Fibroblast of pulmonary artery (primary cell): ENCODE measurements at regions not wholly inside any gene's neighbourhood (a gene's known extent, or its start where the extent isn't known, plus 50 kb on each side); places are given as distances from the start of the nearest gene placed in this dataset.

Experiments used
- DNase-seq: peaks from one replicate; pipeline ENCODE4 v3.0.0-alpha.2; 2010; ENCODE audit warnings: low read depth
- H3K4me3 ChIP-seq: replicated peaks from 2 replicates; pipeline ENCODE4 v1.5.1; 2011; ENCODE audit warnings: low read depth, mild to moderate bottlenecking, control low read depth, low read length, moderate library complexity
- TF ChIP-seq, protein P1 (sequence below): IDR thresholded peaks from 2 replicates; pipeline ENCODE4 v1.5.1; 2011; ENCODE audit warnings: mild to moderate bottlenecking, control low read depth, low read length, inconsistent platforms; ENCODE audit errors: missing control alignments

DNA sequence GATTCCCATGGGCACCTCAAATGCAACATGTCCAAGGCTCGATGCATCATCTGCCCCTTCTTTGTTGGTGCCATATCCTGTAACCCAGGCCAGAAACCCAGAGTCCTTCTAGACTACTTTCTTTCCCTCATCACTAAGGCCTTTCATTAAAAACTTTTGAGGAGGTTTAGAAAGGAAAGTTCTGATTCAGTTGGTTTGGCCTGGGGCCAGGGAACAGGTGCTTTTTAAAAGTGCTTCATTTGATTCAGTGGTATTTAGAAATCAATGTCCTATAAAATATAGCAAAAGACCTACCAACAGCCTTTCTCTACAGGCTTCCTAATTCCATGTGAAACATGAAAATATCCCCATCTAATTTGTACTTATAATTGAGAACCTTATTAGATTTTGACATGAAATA, 341.9 kb upstream of the RORA start:
- no peak for DNase-seq
- H3K4me3 ChIP-seq: no peak overlapping the region
- TF ChIP-seq, protein P1, sequence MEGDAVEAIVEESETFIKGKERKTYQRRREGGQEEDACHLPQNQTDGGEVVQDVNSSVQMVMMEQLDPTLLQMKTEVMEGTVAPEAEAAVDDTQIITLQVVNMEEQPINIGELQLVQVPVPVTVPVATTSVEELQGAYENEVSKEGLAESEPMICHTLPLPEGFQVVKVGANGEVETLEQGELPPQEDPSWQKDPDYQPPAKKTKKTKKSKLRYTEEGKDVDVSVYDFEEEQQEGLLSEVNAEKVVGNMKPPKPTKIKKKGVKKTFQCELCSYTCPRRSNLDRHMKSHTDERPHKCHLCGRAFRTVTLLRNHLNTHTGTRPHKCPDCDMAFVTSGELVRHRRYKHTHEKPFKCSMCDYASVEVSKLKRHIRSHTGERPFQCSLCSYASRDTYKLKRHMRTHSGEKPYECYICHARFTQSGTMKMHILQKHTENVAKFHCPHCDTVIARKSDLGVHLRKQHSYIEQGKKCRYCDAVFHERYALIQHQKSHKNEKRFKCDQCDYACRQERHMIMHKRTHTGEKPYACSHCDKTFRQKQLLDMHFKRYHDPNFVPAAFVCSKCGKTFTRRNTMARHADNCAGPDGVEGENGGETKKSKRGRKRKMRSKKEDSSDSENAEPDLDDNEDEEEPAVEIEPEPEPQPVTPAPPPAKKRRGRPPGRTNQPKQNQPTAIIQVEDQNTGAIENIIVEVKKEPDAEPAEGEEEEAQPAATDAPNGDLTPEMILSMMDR: no peak

DNA sequence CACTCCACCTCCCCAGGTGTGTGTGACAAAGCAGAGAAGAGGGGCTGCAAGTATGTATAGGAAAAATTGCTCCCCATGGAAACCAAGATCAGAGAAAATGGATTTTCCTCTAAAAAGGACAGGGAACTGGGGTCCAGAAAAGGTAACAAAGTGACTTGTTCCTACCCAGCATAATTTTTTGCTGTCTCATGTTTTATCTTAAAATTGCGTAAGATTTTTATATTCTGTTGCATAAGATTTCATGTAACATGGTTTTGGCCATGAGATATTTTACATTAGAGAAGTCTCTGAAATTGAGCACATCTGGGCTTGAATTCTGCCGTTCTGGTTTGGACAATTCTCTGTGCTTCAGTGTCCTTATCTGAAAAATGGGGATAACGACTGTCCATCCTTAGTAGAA, 335.7 kb upstream of the RORA start:
- TF ChIP-seq, protein P1: no peak
- H3K4me3 ChIP-seq: no peak overlapping the region
- DNase-seq: no peak

- no peak overlapping the region for H3K4me3 ChIP-seq
- TF ChIP-seq, protein P1: no peak
- no peak for DNase-seq
Observed at GRCh38 chr15:61558172-61559136, 329.4 kb upstream of the RORA start.

DNA sequence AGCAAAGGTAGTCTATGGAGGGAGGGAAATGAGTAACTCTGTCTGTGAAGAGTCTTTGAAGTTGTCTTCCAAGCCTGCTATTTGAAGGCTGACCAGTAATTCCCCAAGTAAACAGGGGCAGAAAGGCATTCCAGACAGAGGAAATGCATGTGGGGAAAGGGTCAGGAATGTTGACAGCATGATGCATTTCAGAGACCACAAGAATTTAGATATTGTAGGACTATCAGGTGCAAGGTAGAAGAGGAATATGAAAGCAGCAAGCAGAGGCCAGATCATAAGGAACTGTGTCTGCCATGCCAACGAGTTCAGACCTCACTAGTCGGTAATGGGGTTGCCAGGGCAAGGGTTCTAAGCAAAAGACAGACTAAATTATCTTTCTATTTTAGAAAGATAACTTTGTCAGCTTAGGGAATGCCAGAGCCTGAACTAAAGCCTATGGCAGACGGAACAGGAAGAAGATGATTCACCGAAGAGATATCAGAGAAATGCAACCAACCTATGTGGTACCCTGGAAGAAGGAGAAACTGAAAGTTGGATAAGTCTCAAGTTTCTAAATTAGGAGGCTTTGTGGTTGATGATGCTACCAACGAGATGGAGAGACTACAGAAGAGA, 327.0 kb upstream of the RORA start:
- DNase-seq: peak; percentile 37
- TF ChIP-seq, protein P1: no peak
- no peak overlapping the region for H3K4me3 ChIP-seq

DNA sequence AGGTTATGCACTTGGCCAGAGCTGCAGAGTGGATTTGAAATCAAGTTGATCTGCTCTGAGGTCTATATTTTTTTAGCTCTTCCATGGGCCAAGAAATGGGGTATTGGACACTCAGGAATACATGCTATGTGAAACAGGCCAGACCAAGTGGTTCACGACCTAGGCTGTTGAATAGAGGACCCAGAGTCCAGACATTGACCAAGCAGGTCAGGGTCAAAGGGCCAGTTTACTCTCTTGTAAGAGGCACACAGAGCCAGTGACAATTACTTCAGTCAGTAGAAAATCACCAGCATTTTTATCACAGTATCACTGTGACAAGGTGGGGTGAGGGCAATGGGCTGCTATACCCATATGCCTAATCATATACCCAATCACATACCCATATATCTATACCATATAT, 320.6 kb upstream of the RORA start:
- DNase-seq: no peak
- no peak overlapping the region for H3K4me3 ChIP-seq
- TF ChIP-seq, protein P1: no peak

- DNase-seq: no peak
- TF ChIP-seq, protein P1: no peak
Observed at GRCh38 chr15:61545763-61546162, 316.7 kb upstream of the RORA start.

More at GRCh38 chr15:61545763-61546162, 316.7 kb upstream of the RORA start:
- H3K4me3 ChIP-seq: no peak overlapping the region
